ENCODE measurements at regions not wholly inside any gene's neighbourhood (a gene's known extent, or its start where the extent isn't known, plus 50 kb on each side); places are given as distances from the start of the nearest gene placed in this dataset.

DNA sequence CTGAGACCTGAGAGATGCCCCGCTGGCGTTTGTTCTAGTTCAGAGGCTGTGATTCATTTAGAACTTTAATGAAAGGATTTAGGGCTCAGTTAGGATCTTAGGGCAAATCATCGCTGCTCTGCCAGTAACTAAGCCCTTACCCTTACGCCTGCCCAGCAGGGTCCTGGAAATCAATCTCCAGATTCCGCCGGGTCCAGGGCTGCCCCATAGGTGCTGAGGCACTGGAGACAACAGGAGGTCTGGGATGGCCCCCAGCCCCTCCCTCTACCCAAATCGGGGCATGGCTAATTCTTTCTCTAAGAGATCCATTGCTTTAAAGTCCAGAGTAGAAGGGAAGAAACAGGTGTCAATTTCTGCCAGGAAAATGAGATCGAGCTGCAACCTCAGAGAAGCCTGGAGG is 83.1 kb downstream of the SDC1 start:
- Histone ChIP-seq H3K27ac (ENCODE audit: poor library complexity, severe bottlenecking) (peak overlapping the region; percentile 47), H3K27me3 (ENCODE audit: insufficient read depth, poor library complexity, severe bottlenecking) (no peaks in the 10 kb centered on the region), H3K4me3 (ENCODE audit: severe bottlenecking) (no peak overlapping the region), H3K4me1 (ENCODE audit: insufficient read depth, poor library complexity, severe bottlenecking) (peaks cover 18% of the 10 kb centered on the region), H3K9me3 (ENCODE audit: severe bottlenecking) (no peaks in the 10 kb centered on the region), H3K36me3 (ENCODE audit: low read depth) (no peaks in the 10 kb centered on the region)
- TF ChIP-seq, protein P1, sequence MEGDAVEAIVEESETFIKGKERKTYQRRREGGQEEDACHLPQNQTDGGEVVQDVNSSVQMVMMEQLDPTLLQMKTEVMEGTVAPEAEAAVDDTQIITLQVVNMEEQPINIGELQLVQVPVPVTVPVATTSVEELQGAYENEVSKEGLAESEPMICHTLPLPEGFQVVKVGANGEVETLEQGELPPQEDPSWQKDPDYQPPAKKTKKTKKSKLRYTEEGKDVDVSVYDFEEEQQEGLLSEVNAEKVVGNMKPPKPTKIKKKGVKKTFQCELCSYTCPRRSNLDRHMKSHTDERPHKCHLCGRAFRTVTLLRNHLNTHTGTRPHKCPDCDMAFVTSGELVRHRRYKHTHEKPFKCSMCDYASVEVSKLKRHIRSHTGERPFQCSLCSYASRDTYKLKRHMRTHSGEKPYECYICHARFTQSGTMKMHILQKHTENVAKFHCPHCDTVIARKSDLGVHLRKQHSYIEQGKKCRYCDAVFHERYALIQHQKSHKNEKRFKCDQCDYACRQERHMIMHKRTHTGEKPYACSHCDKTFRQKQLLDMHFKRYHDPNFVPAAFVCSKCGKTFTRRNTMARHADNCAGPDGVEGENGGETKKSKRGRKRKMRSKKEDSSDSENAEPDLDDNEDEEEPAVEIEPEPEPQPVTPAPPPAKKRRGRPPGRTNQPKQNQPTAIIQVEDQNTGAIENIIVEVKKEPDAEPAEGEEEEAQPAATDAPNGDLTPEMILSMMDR (IDR thresholded peaks at IDR 0.05; ENCODE audit: poor library complexity, severe bottlenecking), result no peak
- ATAC-seq (ENCODE audit: low read depth) (peak; percentile 17; the same call in 2 of the 3 replicates), DNase-seq (ENCODE audit: low spot score) (peak; percentile 18)

DNA sequence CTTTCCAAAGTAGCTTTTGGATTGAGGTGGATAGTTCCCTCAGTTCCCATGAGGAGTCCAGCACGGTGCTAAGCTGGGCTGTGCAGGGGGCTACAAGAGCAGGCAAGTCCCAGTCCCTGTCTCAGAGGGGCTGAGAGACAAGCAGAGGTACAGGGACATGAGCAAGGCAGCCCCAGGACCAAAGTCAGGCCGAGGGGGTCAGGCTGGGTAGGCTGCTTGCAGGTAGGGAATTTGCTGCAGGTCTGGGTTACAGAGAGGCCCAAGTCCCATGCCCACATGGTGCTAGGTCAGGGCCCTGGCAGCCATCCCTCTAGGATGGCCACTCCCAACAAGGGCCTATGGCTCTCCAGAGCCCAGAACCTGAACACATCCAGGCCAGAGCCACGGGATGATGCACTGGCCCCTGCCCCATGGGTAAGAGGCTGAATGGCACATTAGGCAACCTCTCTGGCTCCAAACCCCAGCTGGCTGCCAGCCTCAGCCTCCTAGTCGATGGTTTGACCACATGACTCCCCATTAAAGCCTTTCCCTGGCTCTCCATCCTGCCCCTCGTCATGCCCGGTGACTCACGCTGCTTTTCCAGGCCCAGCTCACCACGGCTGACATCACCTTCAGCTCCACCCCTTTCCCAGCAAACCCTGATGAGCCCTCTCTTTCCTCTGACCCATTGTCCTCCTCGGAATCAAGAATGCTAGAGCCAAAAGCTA is 83.7 kb downstream of the SDC1 start:
- Histone ChIP-seq H3K36me3 (ENCODE audit: low read depth) (no peaks in the 10 kb centered on the region), H3K4me1 (ENCODE audit: insufficient read depth, poor library complexity, severe bottlenecking) (peaks cover 18% of the 10 kb centered on the region), H3K27me3 (ENCODE audit: insufficient read depth, poor library complexity, severe bottlenecking) (no peaks in the 10 kb centered on the region), H3K27ac (ENCODE audit: poor library complexity, severe bottlenecking) (peak overlapping the region; percentile 47), H3K4me3 (ENCODE audit: severe bottlenecking) (no peak overlapping the region), H3K9me3 (ENCODE audit: severe bottlenecking) (no peaks in the 10 kb centered on the region)
- ATAC-seq (ENCODE audit: low read depth) (peak; percentile 95), DNase-seq (ENCODE audit: low spot score) (peak; percentile 92)
- TF ChIP-seq, protein P1 (IDR thresholded peaks at IDR 0.05; ENCODE audit: poor library complexity, severe bottlenecking), result no peak

DNA sequence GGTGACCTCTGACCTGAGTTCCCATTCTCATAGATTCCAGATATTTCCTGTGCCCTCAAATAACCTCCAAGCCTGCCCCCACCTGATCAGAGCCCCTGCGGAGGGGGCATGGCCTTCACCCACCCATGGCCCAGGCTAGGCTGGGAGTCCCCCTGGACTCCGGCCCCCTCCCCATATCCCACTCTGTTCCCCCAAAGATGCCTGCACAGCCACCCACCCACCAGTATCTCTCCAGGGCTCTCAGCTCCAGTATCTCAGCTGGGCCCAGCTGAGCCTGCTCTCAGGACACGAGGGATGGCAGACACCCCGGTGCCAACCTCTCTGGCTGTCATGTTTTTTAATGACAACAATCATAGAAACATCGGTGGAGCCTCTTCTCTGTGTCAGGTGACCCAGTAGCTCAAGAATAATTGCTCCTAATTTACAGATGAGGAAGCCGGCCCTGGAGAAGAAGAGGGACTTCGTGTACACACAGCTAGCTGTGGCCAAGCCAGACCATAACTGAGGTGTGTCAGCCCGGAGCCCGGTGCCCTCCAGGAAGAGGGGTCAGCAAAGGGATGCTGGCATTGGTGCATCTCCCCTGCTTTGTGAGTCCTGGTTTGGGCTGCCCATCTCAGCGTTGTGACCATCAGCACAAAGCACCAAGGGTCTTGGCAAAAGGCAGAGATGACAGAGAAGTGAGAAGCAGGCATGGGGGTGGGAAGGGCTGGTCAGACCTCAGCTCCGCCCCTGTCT is 84.4 kb downstream of the SDC1 start:
- H3K4me3 ChIP-seq (ENCODE audit: severe bottlenecking), result no peak overlapping the region
- peaks cover 18% of the 10 kb centered on the region for H3K4me1 ChIP-seq (ENCODE audit: insufficient read depth, poor library complexity, severe bottlenecking)
- no peak for ATAC-seq (ENCODE audit: low read depth)
- TF ChIP-seq, protein P1 (IDR thresholded peaks at IDR 0.05; ENCODE audit: poor library complexity, severe bottlenecking), result no peak
- no peaks in the 10 kb centered on the region for H3K27me3 ChIP-seq (ENCODE audit: insufficient read depth, poor library complexity, severe bottlenecking)
- no peaks in the 10 kb centered on the region for H3K9me3 ChIP-seq (ENCODE audit: severe bottlenecking)
- H3K36me3 ChIP-seq (ENCODE audit: low read depth), result no peaks in the 10 kb centered on the region
- DNase-seq (ENCODE audit: low spot score), result peak; percentile 29
- H3K27ac ChIP-seq (ENCODE audit: poor library complexity, severe bottlenecking), result peak overlapping the region; percentile 47

DNA sequence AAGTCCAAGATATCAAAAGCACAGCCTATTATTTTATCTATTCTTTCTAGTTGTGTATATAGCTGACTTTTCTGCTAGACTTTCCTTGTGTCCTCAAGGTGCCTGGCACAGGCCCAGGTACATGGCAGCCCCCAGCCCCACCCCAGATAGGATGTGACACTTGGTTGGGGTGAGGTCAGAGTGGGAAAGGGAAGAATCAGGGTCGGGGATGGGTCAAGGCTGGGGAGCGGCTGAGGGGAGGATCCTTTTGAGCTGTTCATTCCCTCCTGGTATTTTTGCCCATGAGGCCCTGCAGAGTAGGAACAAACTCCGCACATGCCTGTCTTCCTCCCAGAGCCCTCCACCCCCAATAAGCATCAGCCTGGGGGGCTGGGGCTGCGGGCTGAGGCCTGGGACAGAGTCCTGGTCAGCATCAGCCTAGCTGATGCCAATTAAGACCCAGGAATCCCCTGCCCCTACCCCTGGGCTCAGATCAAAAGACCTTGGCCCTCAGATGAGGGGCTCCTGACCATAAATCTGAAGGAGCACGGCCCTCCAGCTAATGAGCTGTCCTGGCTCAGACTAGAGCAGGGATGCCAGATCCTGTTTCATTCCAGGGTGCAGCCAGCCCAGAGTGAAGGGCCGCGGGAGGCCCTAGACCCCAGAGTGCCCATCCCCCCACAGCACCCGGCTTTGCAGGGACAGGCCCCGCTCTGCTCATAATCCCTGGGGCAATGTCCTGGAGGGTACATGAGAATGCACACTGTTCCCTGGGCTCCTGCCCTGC is 85.3 kb downstream of the SDC1 start:
- H3K4me1 ChIP-seq (ENCODE audit: insufficient read depth, poor library complexity, severe bottlenecking), result peaks cover 18% of the 10 kb centered on the region

More for the DNA sequence above, 85.3 kb downstream of the SDC1 start:
- TF ChIP-seq, protein P1 (IDR thresholded peaks at IDR 0.05; ENCODE audit: poor library complexity, severe bottlenecking), result no peak
- ATAC-seq (ENCODE audit: low read depth) (no peak), DNase-seq (ENCODE audit: low spot score) (peak; percentile 51)
- no peaks in the 10 kb centered on the region for H3K9me3 ChIP-seq (ENCODE audit: severe bottlenecking)
- H3K36me3 ChIP-seq (ENCODE audit: low read depth), result no peaks in the 10 kb centered on the region
- H3K27me3 ChIP-seq (ENCODE audit: insufficient read depth, poor library complexity, severe bottlenecking), result no peaks in the 10 kb centered on the region
- H3K4me3 ChIP-seq (ENCODE audit: severe bottlenecking), result no peak overlapping the region
- H3K27ac ChIP-seq (ENCODE audit: poor library complexity, severe bottlenecking), result peak overlapping the region; percentile 26

All from RWPE2 (cell line).